Right atrium auricular region (tissue), 2 donors: ENCODE measurements at regions not wholly inside any gene's neighbourhood (a gene's known extent, or its start where the extent isn't known, plus 50 kb on each side); places are given as distances from the start of the nearest gene placed in this dataset.

Experiments used
- DNase-seq: peaks from one replicate; pipeline ENCODE4 v3.0.0-alpha.2; 2019; ENCODE audit warnings: low spot score
- H3K27ac ChIP-seq, 2 donors: fragments of 200-600 bp; sonication (generic); 1 replicate in 1 of 2; 2 replicates in 1 of 2; pipeline ENCODE4 v1.5.1; 2016 to 2019
- H3K27me3 ChIP-seq, 2 donors: fragments of 200-600 bp; sonication (generic); one replicate each; pipeline versions ENCODE4 v1.5.1 to v1.6.0; 2017 to 2019
- H3K36me3 ChIP-seq: fragments of 200-600 bp; sonication (generic); one replicate; pipeline ENCODE4 v1.5.1; 2016
- H3K4me1 ChIP-seq, 2 donors: fragments of 200-600 bp; sonication (generic); one replicate each; pipeline versions ENCODE4 v1.5.1 to v1.6.0; 2017 to 2019
- H3K4me3 ChIP-seq, 2 donors: fragments of 200-600 bp; sonication (generic); 1 replicate in 1 of 2; 2 replicates in 1 of 2; pipeline ENCODE4 v1.5.1; 2017 to 2019; ENCODE audit warnings: mild to moderate bottlenecking in 1 of 2, moderate library complexity in 1 of 2
- H3K9me3 ChIP-seq, 2 donors: fragments of 200-600 bp; sonication (generic); one replicate each; pipeline ENCODE4 v1.5.1; 2019
- TF ChIP-seq, protein P1 (sequence below), 2 donors: fragments of 200-600 bp; sonication (generic); IDR thresholded peaks; one replicate each; pipeline ENCODE4 v1.5.1; 2019; ENCODE audit warnings: antibody characterized with exemption in 2 of 2

GRCh38 chrX:3407781-3408180 is 61.3 kb upstream of the MXRA5 start:
- Histone ChIP-seq H3K4me1 (no peaks in the 10 kb centered on the region), H3K36me3 (no peaks in the 10 kb centered on the region), H3K9me3 (no peaks in the 10 kb centered on the region), H3K27ac (no peak overlapping the region), H3K4me3 (no peak overlapping the region), H3K27me3 (no peaks in the 10 kb centered on the region)
- TF ChIP-seq, protein P1, sequence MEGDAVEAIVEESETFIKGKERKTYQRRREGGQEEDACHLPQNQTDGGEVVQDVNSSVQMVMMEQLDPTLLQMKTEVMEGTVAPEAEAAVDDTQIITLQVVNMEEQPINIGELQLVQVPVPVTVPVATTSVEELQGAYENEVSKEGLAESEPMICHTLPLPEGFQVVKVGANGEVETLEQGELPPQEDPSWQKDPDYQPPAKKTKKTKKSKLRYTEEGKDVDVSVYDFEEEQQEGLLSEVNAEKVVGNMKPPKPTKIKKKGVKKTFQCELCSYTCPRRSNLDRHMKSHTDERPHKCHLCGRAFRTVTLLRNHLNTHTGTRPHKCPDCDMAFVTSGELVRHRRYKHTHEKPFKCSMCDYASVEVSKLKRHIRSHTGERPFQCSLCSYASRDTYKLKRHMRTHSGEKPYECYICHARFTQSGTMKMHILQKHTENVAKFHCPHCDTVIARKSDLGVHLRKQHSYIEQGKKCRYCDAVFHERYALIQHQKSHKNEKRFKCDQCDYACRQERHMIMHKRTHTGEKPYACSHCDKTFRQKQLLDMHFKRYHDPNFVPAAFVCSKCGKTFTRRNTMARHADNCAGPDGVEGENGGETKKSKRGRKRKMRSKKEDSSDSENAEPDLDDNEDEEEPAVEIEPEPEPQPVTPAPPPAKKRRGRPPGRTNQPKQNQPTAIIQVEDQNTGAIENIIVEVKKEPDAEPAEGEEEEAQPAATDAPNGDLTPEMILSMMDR (IDR thresholded peaks at IDR 0.05): no peak
- no peak for DNase-seq

GRCh38 chrX:3407121-3407520 is 60.7 kb upstream of the MXRA5 start:
- H3K27ac ChIP-seq: no peak overlapping the region
- no peaks in the 10 kb centered on the region for H3K27me3 ChIP-seq
- DNase-seq: no peak
- no peaks in the 10 kb centered on the region for H3K9me3 ChIP-seq
- no peaks in the 10 kb centered on the region for H3K36me3 ChIP-seq
- TF ChIP-seq, protein P1 (IDR thresholded peaks at IDR 0.05): no peak
- no peak overlapping the region for H3K4me3 ChIP-seq
- no peaks in the 10 kb centered on the region for H3K4me1 ChIP-seq

GRCh38 chrX:3403748-3404147 is 57.3 kb upstream of the MXRA5 start:
- H3K27ac ChIP-seq: no peak overlapping the region
- DNase-seq: no peak
- H3K27me3 ChIP-seq: no peaks in the 10 kb centered on the region
- H3K9me3 ChIP-seq: no peaks in the 10 kb centered on the region
- no peaks in the 10 kb centered on the region for H3K4me1 ChIP-seq
- no peaks in the 10 kb centered on the region for H3K36me3 ChIP-seq
- H3K4me3 ChIP-seq: no peak overlapping the region
- TF ChIP-seq, protein P1 (IDR thresholded peaks at IDR 0.05): no peak
